GM19043 (cell line): ENCODE measurements at regions not wholly inside any gene's neighbourhood (a gene's known extent, or its start where the extent isn't known, plus 50 kb on each side); places are given as distances from the start of the nearest gene placed in this dataset.
A peak's percentile ranks its signal among the peaks of the same experiment; 100 is the strongest.

ENCODE experiments used
- ATAC-seq: cut with Tn5 transposase; IDR thresholded peaks from one replicate; pipeline ENCODE4 v1.9.1; 2021; ENCODE audit warnings: low read depth; ENCODE audit not compliant: unreplicated experiment

GRCh38 chr4:123257591-123257990 lies 139.0 kb upstream of the SPRY1 start:
- ATAC-seq, result no peak

GRCh38 chr4:123259676-123260646 lies 136.6 kb upstream of the SPRY1 start:
- no peak for ATAC-seq

- no peak for ATAC-seq
Observed at GRCh38 chr4:123260653-123261052, 135.9 kb upstream of the SPRY1 start.

GRCh38 chr4:123262080-123262479 lies 134.5 kb upstream of the SPRY1 start:
- ATAC-seq, result no peak

GRCh38 chr4:123265443-123265842 lies 131.2 kb upstream of the SPRY1 start:
- ATAC-seq, result no peak

GRCh38 chr4:123266221-123266620 lies 130.4 kb upstream of the SPRY1 start:
- ATAC-seq, result no peak

GRCh38 chr4:123278755-123279154 lies 117.8 kb upstream of the SPRY1 start:
- ATAC-seq, result no peak

- no peak for ATAC-seq
Observed at GRCh38 chr4:123283371-123283895, 113.2 kb upstream of the SPRY1 start.

- ATAC-seq, result no peak
Observed at GRCh38 chr4:123284168-123284567, 112.4 kb upstream of the SPRY1 start.

GRCh38 chr4:123286903-123287466 lies 109.6 kb upstream of the SPRY1 start:
- ATAC-seq, result no peak

- ATAC-seq, result peak; percentile 80
Observed at GRCh38 chr4:123288309-123289025, 108.1 kb upstream of the SPRY1 start.

- ATAC-seq, result no peak
Observed at GRCh38 chr4:123291329-123291728, 105.3 kb upstream of the SPRY1 start.

GRCh38 chr4:123297836-123298235 lies 98.8 kb upstream of the SPRY1 start:
- ATAC-seq, result no peak

GRCh38 chr4:123298261-123298660 lies 98.3 kb upstream of the SPRY1 start:
- no peak for ATAC-seq

GRCh38 chr4:123298801-123299200 lies 97.8 kb upstream of the SPRY1 start:
- ATAC-seq, result no peak

- ATAC-seq, result no peak
Observed at GRCh38 chr4:123299212-123299691, 97.3 kb upstream of the SPRY1 start.

GRCh38 chr4:123300222-123301039 lies 96.2 kb upstream of the SPRY1 start:
- ATAC-seq, result no peak

GRCh38 chr4:123301923-123302322 lies 94.7 kb upstream of the SPRY1 start:
- ATAC-seq, result no peak

GRCh38 chr4:123304151-123304964 lies 92.2 kb upstream of the SPRY1 start:
- peak; percentile 80 for ATAC-seq
